ENCODE measurements at regions not wholly inside any gene's neighbourhood (a gene's known extent, or its start where the extent isn't known, plus 50 kb on each side); places are given as distances from the start of the nearest gene placed in this dataset.
"Not testable (repeated sequence)": the region's sequence is repeated elsewhere in the genome, so short reads cannot be mapped to it uniquely, and the experiment has no call there.

- not testable (repeated sequence) for DNase-seq (ENCODE audit: low spot score)
These were observed 71.9 kb upstream of the KCNAB1 start for GRCh38 chr3:156048483-156048882.

DNA sequence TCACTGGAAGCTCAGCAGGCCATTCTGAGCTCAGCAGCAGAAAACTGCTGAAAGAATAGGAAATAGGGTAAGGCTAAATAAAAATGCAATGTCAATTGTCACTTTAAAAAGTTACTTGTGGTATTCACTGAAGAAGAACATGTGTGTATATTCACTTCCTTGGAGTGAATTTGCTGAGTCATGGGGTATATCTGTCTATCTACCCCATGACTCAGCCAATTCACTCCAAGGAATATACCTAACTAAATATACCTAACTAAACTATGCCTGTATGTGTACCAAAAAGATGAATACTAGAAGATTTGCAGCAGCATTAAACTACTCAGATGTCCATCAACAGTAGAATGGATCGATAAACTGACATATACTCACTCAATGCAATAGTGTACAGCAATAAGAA lies 69.5 kb upstream of the KCNAB1 start:
- DNase-seq (ENCODE audit: low spot score): no peak

GRCh38 chr3:156051651-156052050 lies 68.7 kb upstream of the KCNAB1 start:
- no peak for DNase-seq (ENCODE audit: low spot score)

GRCh38 chr3:156052115-156052514 lies 68.3 kb upstream of the KCNAB1 start:
- DNase-seq (ENCODE audit: low spot score): no peak

GRCh38 chr3:156059950-156060501 lies 60.4 kb upstream of the KCNAB1 start:
- no peak for DNase-seq (ENCODE audit: low spot score)

GRCh38 chr3:156068151-156068550 lies 52.2 kb upstream of the KCNAB1 start:
- DNase-seq (ENCODE audit: low spot score): not testable (repeated sequence)

GRCh38 chr3:156070028-156070427 lies 50.4 kb upstream of the KCNAB1 start:
- DNase-seq (ENCODE audit: low spot score): no peak
